ENCODE measurements at regions not wholly inside any gene's neighbourhood (a gene's known extent, or its start where the extent isn't known, plus 50 kb on each side); places are given as distances from the start of the nearest gene placed in this dataset.

- in situ Hi-C loops (cut with MboI; ENCODE audit: low sequenced_read_pairs) = no loop called here
Measured at GRCh38 chr2:160862226-160862625, 298.0 kb upstream of the TANK start.

GRCh38 chr2:160868891-160869290 is 291.3 kb upstream of the TANK start:
- in situ Hi-C loops (cut with MboI; ENCODE audit: low sequenced_read_pairs) = no loop called here

DNA sequence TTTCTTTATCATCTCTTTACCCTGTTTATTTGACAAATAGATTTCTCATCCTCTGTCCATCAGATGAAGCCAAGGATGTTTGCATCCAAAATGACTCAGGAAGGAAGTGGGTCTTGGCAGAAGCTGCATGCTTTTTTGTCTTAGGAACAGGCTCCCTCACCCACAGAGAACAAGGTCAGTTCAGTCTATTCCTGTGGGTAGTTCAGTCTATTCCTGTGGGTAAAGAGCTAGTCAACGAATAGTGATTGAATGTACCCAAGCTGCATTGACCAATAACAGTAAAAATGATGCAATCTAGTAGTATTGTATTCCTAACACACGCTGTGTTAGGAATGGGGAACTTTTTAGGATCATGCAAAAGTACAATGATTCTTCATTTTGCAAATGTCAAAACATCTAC is 290.8 kb upstream of the TANK start:
- in situ Hi-C loops (cut with MboI; ENCODE audit: low sequenced_read_pairs) = no loop called here

DNA sequence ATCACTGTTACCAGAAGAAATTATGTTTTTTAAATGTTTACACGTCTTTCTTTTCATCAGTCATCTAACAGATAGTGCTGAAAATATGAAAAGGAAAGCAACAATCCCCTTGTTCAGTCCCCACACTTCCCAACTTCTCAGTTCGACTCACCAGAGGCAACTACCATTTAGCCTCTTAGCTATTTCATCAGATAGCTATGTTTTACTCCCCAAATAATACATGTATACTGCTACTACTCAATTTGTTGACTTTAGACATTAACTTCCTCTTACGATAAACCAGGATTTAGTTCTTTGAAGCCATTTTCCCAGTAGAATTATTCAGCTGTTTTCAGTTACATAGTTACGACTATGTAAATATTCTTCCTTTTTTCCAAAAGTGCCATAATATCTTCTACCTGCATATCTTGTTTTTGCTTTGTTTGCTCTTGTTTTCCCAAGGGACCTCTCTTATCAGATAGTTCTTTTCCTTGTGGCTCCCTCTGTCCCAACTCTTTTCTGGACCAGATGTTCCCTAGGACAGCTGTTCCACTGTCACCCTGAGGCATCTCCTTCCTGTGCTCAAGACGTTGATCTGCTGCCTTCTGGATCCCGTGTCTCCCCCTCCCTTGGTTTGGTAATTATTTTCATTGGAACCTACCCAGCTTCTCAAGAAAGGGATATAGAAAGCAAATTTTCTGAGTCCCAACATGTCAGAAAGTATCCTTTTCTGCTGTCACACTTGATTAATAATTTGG is 289.3 kb upstream of the TANK start:
- in situ Hi-C loops (cut with MboI; ENCODE audit: low sequenced_read_pairs) = no loop called here

DNA sequence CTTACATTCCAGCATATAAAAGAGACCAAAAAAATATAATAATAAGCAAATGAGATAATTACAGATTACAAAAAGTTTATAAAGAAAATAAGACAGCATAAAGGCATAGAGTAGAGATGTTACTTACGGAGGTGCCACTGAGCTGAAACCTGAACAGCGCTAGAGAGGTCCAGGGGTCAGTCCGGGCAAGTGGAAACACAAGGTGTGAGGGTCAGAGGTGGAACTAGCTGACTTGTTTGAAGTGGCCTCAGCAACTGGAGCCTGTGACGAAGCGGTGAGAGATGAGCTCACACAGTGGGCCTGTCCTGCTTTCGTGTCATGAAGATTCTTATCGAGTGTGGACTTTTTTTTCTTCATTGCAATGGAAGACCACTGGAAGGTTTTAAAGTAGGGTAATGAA is 288.3 kb upstream of the TANK start:
- in situ Hi-C loops (cut with MboI; ENCODE audit: low sequenced_read_pairs) = no loop called here

GRCh38 chr2:160876029-160876428 is 284.2 kb upstream of the TANK start:
- in situ Hi-C loops (cut with MboI; ENCODE audit: low sequenced_read_pairs) = no loop called here

DNA sequence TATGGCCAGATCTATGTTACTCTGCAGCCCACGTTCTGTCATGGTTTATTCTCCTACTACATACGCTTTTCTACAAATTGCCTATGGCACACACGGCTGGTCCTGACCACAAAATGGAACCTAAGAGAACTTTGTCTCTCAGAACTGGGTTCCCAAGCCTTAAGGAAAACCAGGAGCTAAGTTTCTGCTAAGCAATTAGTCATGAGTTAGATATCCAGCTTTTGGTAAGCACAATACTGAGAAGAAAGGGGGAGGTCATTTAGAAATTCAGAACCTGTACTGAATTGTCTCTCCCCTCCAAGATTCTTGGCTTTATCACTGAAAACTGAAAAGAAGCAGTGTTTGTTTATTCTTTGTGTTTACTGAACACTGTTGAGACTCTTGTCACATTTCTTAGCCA is 283.5 kb upstream of the TANK start:
- in situ Hi-C loops (cut with MboI; ENCODE audit: low sequenced_read_pairs) = no loop called here

GRCh38 chr2:160878618-160879017 is 281.6 kb upstream of the TANK start:
- in situ Hi-C loops (cut with MboI; ENCODE audit: low sequenced_read_pairs) = no loop called here

DNA sequence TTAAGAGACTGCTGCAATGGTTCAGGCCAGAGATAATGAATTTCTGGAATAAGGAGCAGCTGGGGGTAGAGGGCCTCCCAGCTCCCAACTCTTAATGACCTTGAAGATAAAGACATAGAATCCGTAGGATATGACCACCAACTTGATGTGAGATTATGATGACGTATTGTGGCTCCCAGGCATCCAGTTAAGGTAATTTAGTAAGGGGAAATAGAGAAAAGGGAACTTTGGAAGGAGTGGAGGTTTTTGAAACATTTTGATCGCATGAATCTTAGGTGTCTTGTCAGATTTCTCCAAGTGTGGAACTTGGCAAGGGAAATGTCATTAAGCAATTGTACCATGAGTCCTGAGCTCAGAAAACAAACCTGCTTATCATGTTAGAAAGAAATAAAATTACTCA is 277.3 kb upstream of the TANK start:
- in situ Hi-C loops (cut with MboI; ENCODE audit: low sequenced_read_pairs) = no loop called here

GRCh38 chr2:160884056-160884455 is 276.2 kb upstream of the TANK start:
- in situ Hi-C loops (cut with MboI; ENCODE audit: low sequenced_read_pairs) = no loop called here

GRCh38 chr2:160889439-160890170 is 270.6 kb upstream of the TANK start:
- in situ Hi-C loops (cut with MboI; ENCODE audit: low sequenced_read_pairs) = no loop called here

DNA sequence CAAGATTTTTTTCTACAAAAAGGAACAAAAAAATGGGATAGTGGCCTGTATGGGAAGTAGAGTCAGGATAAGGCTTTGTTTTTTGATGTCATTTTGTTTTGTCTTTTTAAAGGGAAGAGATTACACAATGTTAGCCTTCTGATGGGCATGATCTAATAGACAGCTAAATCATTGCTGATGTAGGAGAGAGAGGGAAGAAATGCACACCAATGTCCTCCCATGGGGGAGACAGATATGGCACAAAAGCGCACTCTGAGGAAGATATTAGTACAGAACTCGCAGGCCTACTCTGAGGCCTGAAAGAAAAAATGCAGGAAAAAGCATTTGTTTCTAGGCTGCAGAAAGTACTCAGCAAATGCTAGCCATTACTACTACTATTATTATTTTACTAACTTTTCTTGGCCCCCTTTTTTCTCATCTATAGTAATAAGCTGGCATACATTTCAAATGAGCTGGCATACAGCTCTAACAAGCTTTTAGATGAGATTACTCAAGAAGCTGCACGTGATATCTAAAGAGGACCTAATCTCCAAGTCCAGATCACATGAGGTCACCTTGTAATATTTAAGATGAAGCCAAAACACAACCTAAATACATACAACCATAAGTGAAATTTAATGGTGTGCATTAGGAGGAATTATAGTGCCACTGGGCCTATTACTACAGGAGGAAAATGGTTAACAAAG is 269.4 kb upstream of the TANK start:
- in situ Hi-C loops (cut with MboI; ENCODE audit: low sequenced_read_pairs) = no loop called here

DNA sequence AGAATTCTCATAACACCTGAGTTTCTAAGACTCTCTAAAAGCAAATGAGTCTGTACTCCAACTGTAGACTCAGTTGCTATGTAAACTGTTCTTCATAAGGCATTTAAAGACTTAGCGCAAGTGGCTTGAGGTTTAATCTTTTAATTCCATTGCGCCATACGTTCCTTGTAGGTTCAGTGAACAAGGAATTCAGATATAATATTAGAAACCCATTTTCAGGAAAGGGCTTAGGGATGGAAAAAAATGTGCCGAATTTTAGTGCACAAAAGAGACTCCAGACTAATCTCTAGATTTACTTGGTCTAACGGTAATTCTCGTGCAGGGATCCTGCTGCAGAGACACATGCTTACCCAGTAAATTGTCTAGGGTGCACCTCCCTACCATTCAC is 268.9 kb upstream of the TANK start:
- in situ Hi-C loops (cut with MboI; ENCODE audit: low sequenced_read_pairs) = no loop called here

- in situ Hi-C loops (cut with MboI; ENCODE audit: low sequenced_read_pairs) = no loop called here
Measured at GRCh38 chr2:160892204-160892603, 268.0 kb upstream of the TANK start.

DNA sequence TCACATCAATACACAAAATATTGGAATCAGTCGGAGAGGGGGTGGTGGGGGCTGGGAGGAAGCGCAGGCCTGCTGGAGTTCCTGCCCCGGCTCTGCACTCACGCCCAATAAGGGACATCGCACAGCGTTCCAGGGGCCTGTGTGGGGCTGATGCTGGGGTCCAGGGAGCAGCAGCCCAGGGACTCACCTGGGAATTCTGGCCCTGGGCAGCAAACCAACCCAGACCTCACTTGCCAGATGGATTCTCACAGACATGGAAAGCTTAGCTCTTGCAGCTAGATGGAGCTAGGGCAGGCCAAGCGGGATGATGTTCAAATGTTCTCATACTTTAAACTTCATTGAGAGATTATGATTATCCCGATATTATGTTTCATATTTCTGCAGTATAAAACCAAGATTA is 266.6 kb upstream of the TANK start:
- in situ Hi-C loops (cut with MboI; ENCODE audit: low sequenced_read_pairs) = no loop called here

- in situ Hi-C loops (cut with MboI; ENCODE audit: low sequenced_read_pairs) = no loop called here
Measured at GRCh38 chr2:160898581-160899307, 261.5 kb upstream of the TANK start.

DNA sequence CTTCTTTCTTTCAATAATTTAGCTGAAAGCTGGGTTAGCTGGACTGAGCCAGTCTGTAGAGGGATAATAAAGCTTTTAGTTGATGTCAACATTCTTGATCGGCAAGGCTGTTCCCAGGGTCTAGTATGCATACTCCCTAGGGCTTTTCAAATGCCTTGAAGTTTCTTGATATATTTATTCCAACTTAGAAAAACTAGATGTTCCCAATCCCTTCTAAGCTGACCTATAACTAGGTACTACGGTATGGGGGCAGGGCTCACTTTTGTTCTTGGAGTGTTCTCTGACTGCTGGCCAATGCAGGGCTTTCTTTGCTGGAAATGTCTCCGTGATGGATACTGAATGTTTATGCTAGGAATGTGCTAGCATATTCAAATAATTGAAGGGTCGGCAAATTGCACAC is 258.6 kb upstream of the TANK start:
- in situ Hi-C loops (cut with MboI; ENCODE audit: low sequenced_read_pairs) = no loop called here

DNA sequence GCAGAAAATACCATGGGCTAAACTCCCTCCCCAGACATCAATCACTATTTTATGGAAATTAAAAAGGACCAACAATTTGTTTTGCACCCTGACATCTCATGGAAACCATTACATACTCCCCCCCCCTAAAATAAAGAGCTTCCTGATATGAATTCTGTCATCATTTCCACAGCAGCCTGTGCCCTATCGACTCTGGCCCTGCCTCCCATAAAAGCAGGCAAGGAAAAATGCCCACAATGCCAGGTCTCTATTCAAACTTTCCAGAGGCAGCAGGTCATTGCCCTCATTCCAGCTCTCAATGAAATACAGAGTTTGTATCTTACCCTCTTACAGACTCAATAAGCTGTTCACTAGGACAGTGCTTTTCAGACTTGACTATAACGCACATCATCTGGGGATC is 254.4 kb upstream of the TANK start:
- in situ Hi-C loops (cut with MboI; ENCODE audit: low sequenced_read_pairs) = no loop called here

DNA sequence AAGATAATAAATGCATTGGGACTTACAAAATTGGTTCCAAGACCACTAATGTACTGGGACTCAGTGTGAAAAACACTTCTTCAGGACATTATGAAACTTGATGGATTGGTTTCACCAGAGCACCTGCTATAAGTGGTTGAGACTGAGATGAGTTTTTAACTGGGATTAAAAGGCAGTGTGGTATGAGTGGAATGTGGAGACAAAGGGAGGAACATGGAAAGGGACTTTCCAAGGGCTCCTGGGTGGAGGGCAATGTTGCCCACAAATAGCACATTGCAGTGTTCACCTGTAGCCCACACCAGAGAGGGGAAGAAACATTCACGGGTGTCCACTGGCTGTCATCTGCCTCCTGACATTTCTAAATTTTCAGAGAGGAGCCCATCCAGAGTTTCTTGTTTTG is 253.3 kb upstream of the TANK start:
- in situ Hi-C loops (cut with MboI; ENCODE audit: low sequenced_read_pairs) = no loop called here

GRCh38 chr2:160907738-160908137 is 252.5 kb upstream of the TANK start:
- in situ Hi-C loops (cut with MboI; ENCODE audit: low sequenced_read_pairs) = no loop called here

GRCh38 chr2:160908157-160908556 is 252.1 kb upstream of the TANK start:
- in situ Hi-C loops (cut with MboI; ENCODE audit: low sequenced_read_pairs) = no loop called here

Measured in HL-60/S4 treated with phorbol 12-myristate 13-acetate at 8.2 ng/mL for 4 days and 3 days (cell line).